ENCODE measurements at regions not wholly inside any gene's neighbourhood (a gene's known extent, or its start where the extent isn't known, plus 50 kb on each side); places are given as distances from the start of the nearest gene placed in this dataset.

DNA sequence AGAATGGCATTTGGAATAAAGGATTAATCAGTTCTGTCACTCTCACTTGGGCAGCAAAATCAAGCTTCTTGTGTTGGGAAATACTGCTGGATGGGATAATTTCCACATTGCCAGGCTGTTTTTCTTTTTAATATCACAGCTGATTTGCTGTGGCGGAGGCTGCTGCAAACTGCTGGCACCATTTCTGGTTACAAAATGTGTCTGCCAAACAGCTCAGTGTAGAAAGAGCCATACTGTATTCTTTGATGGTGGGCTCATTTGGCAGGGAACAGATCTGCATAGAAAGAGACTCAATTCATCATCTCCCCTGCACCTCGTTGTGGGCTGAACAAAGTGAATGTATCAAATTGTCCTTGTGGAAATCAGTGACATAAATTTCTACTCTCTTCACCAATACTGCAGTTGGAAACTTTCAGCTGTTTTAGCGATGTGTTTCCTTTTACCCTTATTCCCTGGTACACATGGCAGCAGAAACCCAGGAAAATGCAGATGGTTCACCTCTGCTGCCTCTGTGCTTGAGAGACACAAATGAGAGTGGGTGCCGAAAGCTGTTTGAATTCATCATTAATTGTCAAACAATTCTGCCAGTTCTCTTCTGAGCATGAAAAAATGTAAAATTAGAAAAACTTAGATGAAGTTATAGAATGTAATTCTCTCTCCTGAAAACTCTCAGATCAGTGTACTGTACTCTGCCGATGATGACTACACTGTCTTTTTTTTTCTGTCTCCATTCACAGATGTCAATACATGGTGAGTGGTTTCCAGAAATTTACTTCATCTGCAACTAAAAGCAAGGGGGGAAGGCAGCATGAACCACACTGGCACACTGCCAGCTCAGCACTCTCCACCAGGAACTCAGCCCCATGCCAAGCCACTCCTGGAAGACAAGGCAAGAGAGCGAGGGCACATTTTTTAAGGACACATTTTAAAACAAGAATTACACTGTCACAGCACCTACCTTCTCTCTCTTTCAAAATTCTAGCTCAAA lies 75.0 kb downstream of the HMHB1 start:
- TF ChIP-seq CTCF (IDR thresholded peaks at IDR 0.05; ENCODE audit: insufficient read depth, low read depth, low read length) (no peak), EZH2 (IDR thresholded peaks at IDR 0.05; ENCODE audit: insufficient read depth, low read length) (no peak)
